PC-3 (cell line): ENCODE measurements at regions not wholly inside any gene's neighbourhood (a gene's known extent, or its start where the extent isn't known, plus 50 kb on each side); places are given as distances from the start of the nearest gene placed in this dataset.

Experiments
- CTCF ChIP-seq: fragments of 300-600 bp; sonication (generic); conservative IDR thresholded peaks from 2 replicates; pipeline ENCODE4 v1.5.1; 2017; ENCODE audit warnings: antibody characterized with exemption, low read depth, mild to moderate bottlenecking, low read length
- EZH2phosphoT487 ChIP-seq: fragments of 300-600 bp; sonication (generic); IDR thresholded peaks from 2 replicates; pipeline ENCODE4 v1.6.1; 2018; ENCODE audit warnings: mild to moderate bottlenecking, antibody characterized with exemption, low read length, borderline replicate concordance

GRCh38 chr2:42949125-42949524 is 156.7 kb upstream of the HAAO start:
- TF ChIP-seq CTCF: no peak
- TF ChIP-seq EZH2phosphoT487: no peak
